Activated CD8-positive, alpha-beta T cell treated with anti-CD3 and anti-CD28 coated beads for 36 hours (primary cell): ENCODE measurements at regions not wholly inside any gene's neighbourhood (a gene's known extent, or its start where the extent isn't known, plus 50 kb on each side); places are given as distances from the start of the nearest gene placed in this dataset.
A peak's percentile ranks its signal among the peaks of the same experiment; 100 is the strongest.
"Not testable (repeated sequence)": the region's sequence is repeated elsewhere in the genome, so short reads cannot be mapped to it uniquely, and the experiment has no call there.

Experiments
- ATAC-seq: fragments of 200-7000 bp; cut with Tn5 transposase; one replicate; pipeline ENCODE4 v1.10.0; 2021; ENCODE audit warnings: mild to moderate bottlenecking, moderate library complexity
- CTCF ChIA-PET: fragments of 350-600 bp; sonication (Branson Sonifier 250); formaldehyde crosslinking; loops from one replicate; lab custom pipeline; 2021; ENCODE audit warnings: antibody characterized with exemption; lab: Charles Lee
- POLR2A ChIA-PET: fragments of 350-600 bp; sonication (Branson Sonifier 250); formaldehyde crosslinking; loops from one replicate; lab custom pipeline; 2021; ENCODE audit warnings: antibody characterized with exemption; lab: Charles Lee
- DNase-seq: peaks from one replicate; pipeline ENCODE4 v3.0.0-alpha.2; 2020
- H3K27ac Mint-ChIP-seq: one replicate; pipeline ENCODE4 v1.8.0; 2021; ENCODE audit warnings: mild to moderate bottlenecking, mixed read lengths
- H3K27me3 Mint-ChIP-seq: one replicate; pipeline ENCODE4 v1.8.0; 2021; ENCODE audit warnings: mixed read lengths
- H3K36me3 Mint-ChIP-seq: one replicate; pipeline ENCODE4 v1.8.0; 2021; ENCODE audit warnings: low read depth, mixed read lengths
- H3K4me1 Mint-ChIP-seq: one replicate; pipeline ENCODE4 v1.8.0; 2021; ENCODE audit warnings: low read depth, mixed read lengths
- H3K4me3 Mint-ChIP-seq: one replicate; pipeline ENCODE4 v1.8.0; 2021; ENCODE audit warnings: mild to moderate bottlenecking, moderate library complexity, mixed read lengths
- H3K9me3 Mint-ChIP-seq: one replicate; pipeline ENCODE4 v1.8.0; 2021; ENCODE audit warnings: mixed read lengths
- intact Hi-C: fragments of 100-400 bp; cut with micrococcal nuclease; formaldehyde crosslinking; loops from one replicate; pipeline ENCODE4 v1.10.0; 2022
- TF ChIP-seq, protein P1 (sequence below): fragments of 200-600 bp; IDR thresholded peaks from one replicate; pipeline ENCODE4 v1.8.0; 2022; ENCODE audit warnings: antibody characterized with exemption, mild to moderate bottlenecking

- Mint-ChIP-seq H3K27ac (no peak overlapping the region), H3K27me3 (peaks cover 17% of the 10 kb centered on the region), H3K4me3 (no peak overlapping the region), H3K36me3 (no peaks in the 10 kb centered on the region), H3K4me1 (peaks cover 5% of the 10 kb centered on the region), H3K9me3 (no peaks in the 10 kb centered on the region)
- CTCF ChIA-PET, result interaction anchor here (0.7 to 2.0 kb wide), 5 partner anchors 16 to 354 kb away, joined by 3 to 6 read pairs (median 5); no protein-coding TSS in a partner anchor
- POLR2A ChIA-PET, result interaction anchor here (0.6 kb wide), 1 partner anchor 12 kb away, joined by 4 read pairs; no protein-coding TSS in a partner anchor
- intact Hi-C loops, result no loop called here
- DNase-seq (no peak), ATAC-seq (no peak)
- TF ChIP-seq, protein P1, sequence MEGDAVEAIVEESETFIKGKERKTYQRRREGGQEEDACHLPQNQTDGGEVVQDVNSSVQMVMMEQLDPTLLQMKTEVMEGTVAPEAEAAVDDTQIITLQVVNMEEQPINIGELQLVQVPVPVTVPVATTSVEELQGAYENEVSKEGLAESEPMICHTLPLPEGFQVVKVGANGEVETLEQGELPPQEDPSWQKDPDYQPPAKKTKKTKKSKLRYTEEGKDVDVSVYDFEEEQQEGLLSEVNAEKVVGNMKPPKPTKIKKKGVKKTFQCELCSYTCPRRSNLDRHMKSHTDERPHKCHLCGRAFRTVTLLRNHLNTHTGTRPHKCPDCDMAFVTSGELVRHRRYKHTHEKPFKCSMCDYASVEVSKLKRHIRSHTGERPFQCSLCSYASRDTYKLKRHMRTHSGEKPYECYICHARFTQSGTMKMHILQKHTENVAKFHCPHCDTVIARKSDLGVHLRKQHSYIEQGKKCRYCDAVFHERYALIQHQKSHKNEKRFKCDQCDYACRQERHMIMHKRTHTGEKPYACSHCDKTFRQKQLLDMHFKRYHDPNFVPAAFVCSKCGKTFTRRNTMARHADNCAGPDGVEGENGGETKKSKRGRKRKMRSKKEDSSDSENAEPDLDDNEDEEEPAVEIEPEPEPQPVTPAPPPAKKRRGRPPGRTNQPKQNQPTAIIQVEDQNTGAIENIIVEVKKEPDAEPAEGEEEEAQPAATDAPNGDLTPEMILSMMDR, result no peak
Measured at GRCh38 chr6:135555550-135555949, 58.0 kb upstream of the AHI1 start.

DNA sequence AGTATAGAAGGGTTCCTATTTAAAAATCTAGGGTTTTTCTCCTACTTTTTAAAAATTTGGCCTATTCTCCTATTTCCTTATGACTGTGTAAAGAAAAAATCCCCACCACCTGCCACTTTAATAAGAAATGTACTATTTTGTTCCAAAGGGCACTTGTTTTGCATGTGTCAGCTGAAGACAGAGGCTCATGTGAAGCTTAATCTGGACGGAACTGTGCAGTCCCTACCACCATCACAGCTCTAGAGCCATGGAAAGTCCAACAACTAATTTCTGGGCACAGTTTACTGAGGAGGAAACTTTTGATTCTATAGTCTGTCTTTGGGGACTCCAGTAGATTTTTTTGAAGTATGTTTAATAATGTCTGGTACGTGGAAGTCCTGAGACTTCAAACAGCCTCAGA, 60.0 kb upstream of the AHI1 start:
- TF ChIP-seq, protein P1, result no peak
- H3K4me3 Mint-ChIP-seq, result no peak overlapping the region
- H3K36me3 Mint-ChIP-seq, result no peaks in the 10 kb centered on the region
- DNase-seq (no peak), ATAC-seq (no peak)
- CTCF ChIA-PET, result no interaction called here
- POLR2A ChIA-PET, result interaction anchor here (0.9 kb wide), 1 partner anchor 18 kb away, joined by 3 read pairs; no protein-coding TSS in a partner anchor
- H3K27ac Mint-ChIP-seq, result no peak overlapping the region
- intact Hi-C loops, result no loop called here
- peaks cover 11% of the 10 kb centered on the region for H3K27me3 Mint-ChIP-seq
- H3K4me1 Mint-ChIP-seq, result peaks cover 11% of the 10 kb centered on the region
- no peaks in the 10 kb centered on the region for H3K9me3 Mint-ChIP-seq

DNA sequence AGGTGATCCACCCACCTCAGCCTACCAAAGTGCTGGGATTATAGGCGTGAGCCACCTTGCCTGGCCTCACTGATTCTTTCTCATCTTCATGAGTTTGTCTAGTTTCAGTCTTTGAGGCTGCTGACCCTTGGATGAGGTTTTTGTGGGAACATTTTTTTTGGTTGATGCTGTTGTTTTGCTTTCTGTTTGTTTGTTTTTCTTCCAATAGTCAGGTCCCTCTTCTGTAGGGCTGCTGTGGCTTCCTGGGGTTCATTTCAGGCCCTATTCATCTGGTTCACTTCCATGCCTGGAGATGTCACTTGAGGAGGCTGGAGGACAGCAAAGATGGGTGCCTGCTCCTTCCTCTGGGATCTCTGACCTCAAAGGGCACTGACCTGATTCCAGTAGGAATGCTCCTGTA, 68.1 kb upstream of the AHI1 start:
- intact Hi-C loops, result loop anchor here (5.0 kb wide), 1 partner anchor 57 kb away; no protein-coding TSS in a partner anchor
- POLR2A ChIA-PET, result not testable (repeated sequence)
- peaks cover 42% of the 10 kb centered on the region for H3K4me1 Mint-ChIP-seq

GRCh38 chr6:135566311-135567068, 69.0 kb upstream of the AHI1 start:
- Mint-ChIP-seq H3K4me3 (no peak overlapping the region), H3K36me3 (peaks cover 8% of the 10 kb centered on the region), H3K9me3 (peaks cover 3% of the 10 kb centered on the region), H3K4me1 (peaks cover 36% of the 10 kb centered on the region), H3K27me3 (peaks cover 5% of the 10 kb centered on the region), H3K27ac (peak overlapping the region; percentile 15)
- POLR2A ChIA-PET, result no interaction called here
- TF ChIP-seq, protein P1, result no peak
- DNase-seq (no peak), ATAC-seq (no peak)
- intact Hi-C loops, result loop anchor here (5.0 kb wide), 1 partner anchor 56 kb away; no protein-coding TSS in a partner anchor
- CTCF ChIA-PET, result no interaction called here

More for the DNA sequence above, 68.1 kb upstream of the AHI1 start:
- H3K27me3 Mint-ChIP-seq, H3K9me3 Mint-ChIP-seq, DNase-seq, H3K4me3 Mint-ChIP-seq, CTCF ChIA-PET, H3K36me3 Mint-ChIP-seq, ATAC-seq: not testable (repeated sequence)
- H3K27ac Mint-ChIP-seq, result peak overlapping the region; percentile 26

DNA sequence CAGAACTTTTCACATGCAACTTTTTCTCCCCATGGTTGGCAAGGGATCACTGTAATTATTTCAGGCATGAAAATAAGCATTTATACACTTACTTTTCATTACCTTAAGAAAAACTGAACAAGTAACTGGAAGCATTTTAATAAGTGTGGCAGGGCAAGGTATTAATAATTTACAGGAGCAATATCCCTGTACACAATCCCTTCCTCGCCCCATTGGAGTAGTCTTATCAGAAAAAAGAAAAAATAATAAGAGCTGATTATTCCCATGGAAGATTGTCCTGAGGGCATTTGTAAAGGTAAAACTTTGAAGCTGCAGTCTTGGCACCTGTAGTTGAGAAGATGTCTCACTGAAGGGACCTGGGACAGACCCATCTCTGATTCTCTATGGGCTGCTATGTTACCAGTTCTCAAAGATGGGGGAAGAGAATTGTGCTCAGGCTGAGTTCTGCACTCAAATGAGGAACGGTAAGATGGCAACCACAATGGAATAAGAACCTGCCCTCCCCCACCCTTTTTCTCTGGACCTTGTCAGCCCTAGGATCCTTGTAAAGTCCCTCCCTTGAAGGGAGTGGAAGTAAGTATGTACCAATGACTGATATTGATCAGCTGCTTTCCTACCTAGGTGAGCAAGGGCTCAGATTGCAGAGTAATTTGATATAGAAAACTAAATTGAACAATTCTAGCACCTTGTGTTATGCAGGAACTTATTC, 70.0 kb upstream of the AHI1 start:
- H3K27me3 Mint-ChIP-seq, result peaks cover 5% of the 10 kb centered on the region
- intact Hi-C loops, result loop anchor here (5.0 kb wide), 1 partner anchor 55 kb away; no protein-coding TSS in a partner anchor
- TF ChIP-seq, protein P1, result no peak
- DNase-seq, result no peak
- POLR2A ChIA-PET, result interaction anchor here (0.7 to 1.3 kb wide), 2 partner anchors 12 to 22 kb away, joined by 4 to 5 read pairs; no protein-coding TSS in a partner anchor
- no peak overlapping the region for H3K27ac Mint-ChIP-seq
- H3K36me3 Mint-ChIP-seq, result peaks cover 8% of the 10 kb centered on the region
- no peak overlapping the region for H3K4me3 Mint-ChIP-seq
- no peak for ATAC-seq
- H3K4me1 Mint-ChIP-seq, result peaks cover 36% of the 10 kb centered on the region
- H3K9me3 Mint-ChIP-seq, result peaks cover 3% of the 10 kb centered on the region
- CTCF ChIA-PET, result interaction anchor here (1.5 to 2.1 kb wide), 3 partner anchors 16 to 31 kb away, joined by 5 to 7 read pairs (median 5); no protein-coding TSS in a partner anchor
